Activated gamma-delta T cell treated with anti-CD3 and anti-CD28 coated beads, Interleukin-2, amount 50 U/mL, for 16 hours (primary cell): ENCODE measurements at regions not wholly inside any gene's neighbourhood (a gene's known extent, or its start where the extent isn't known, plus 50 kb on each side); places are given as distances from the start of the nearest gene placed in this dataset.

ENCODE experiments used
- DNase-seq: peaks from one replicate; pipeline ENCODE4 v3.0.0-alpha.2; 2020; ENCODE audit warnings: low read depth

GRCh38 chr4:19780871-19781270 lies 470.8 kb upstream of the SLIT2 start:
- no peak for DNase-seq

GRCh38 chr4:19776929-19777328 lies 474.8 kb upstream of the SLIT2 start:
- DNase-seq, result no peak

- DNase-seq, result no peak
These were observed 475.7 kb upstream of the SLIT2 start for GRCh38 chr4:19776021-19776459.

DNA sequence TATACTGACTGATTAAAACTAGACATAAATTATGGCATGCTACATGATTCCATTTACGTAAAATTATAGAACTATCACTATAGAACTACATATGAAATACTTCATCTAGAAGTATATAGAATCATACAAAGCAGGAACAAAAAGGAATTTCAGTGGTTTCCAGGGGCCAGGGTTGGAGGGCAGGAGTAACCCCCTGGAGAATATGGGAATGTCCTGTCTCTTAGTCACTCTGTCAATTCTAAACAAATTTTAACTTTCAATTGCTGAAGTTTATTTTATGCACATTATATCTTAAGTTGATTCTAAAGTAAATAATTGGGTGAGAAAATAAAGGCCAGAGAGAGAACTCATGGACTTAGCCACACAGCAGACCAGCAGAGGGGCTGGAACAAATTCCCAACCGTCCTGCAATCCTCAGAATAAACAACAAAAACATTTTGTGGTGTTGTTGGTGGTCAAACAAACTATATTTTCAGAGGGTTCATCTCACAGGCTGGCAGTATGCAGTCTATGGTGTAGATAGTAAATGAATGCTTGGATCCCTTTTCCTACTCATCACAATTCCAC lies 476.9 kb upstream of the SLIT2 start:
- DNase-seq, result no peak

- no peak for DNase-seq
These were observed 479.1 kb upstream of the SLIT2 start for GRCh38 chr4:19772581-19772980.

DNA sequence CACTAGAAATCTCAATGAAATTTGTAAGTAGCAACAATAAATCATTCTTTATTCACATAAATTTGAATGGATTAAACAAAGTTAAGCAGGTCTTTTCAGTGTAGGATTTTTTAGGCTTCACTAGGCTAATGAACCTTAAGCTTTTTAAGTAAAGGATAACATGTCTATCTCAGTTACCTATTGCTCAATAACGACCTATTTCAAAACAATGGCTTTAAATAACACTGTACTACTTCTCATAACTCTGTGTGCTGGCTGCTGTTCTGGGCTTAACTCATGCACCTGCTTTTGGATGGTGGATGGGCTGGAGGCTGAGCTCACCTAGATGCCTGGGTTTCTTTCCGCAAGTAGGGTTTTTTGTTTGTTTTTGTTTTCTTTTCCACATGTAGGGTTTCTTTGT lies 495.0 kb upstream of the SLIT2 start:
- DNase-seq, result no peak

DNA sequence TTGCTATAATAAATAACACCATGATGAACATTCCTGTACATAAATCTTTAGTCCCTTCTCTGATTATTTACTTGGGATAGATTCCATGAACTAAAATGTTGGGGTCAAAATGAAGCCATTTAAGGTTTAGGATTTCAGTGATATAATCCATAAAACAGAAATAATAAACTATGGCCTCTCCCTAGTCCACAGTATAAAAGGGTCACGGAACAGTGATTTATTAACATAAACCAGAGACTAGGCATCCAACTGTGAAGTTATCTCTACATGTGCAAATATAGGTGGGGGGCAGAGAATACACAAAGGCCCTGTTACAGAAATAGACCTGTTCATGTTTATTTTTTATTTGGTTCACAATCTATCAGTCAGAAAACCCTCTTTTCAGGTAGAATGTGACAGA lies 499.1 kb upstream of the SLIT2 start:
- no peak for DNase-seq

GRCh38 chr4:19748519-19749479 lies 502.9 kb upstream of the SLIT2 start:
- no peak for DNase-seq

- DNase-seq, result no peak
These were observed 505.3 kb upstream of the SLIT2 start for GRCh38 chr4:19746377-19746776.

DNA sequence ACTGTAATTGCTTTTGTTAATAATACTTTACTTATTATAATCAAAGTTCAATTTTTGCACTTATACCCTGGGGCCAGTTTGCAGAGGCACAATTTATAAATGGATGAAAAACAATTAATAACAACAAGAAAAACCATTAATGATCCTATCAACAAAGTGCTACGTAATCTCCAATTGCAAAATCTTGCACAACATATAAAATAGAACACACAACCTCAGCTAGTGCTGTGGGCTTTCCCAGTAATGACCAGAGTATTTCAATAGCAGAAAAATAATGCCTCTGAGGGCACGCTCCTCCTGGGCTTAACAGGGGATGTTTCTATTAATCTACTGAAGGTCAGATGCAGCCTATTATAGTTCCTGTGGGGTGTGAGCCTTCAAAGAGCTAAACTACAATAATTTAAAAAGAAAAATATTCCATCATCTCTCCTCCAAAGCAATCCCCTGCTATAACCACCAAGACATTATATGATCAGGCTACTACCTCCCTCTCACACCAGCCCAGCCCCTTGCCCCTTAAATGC lies 508.5 kb upstream of the SLIT2 start:
- DNase-seq, result no peak

GRCh38 chr4:19739101-19739651 lies 512.5 kb upstream of the SLIT2 start:
- no peak for DNase-seq

DNA sequence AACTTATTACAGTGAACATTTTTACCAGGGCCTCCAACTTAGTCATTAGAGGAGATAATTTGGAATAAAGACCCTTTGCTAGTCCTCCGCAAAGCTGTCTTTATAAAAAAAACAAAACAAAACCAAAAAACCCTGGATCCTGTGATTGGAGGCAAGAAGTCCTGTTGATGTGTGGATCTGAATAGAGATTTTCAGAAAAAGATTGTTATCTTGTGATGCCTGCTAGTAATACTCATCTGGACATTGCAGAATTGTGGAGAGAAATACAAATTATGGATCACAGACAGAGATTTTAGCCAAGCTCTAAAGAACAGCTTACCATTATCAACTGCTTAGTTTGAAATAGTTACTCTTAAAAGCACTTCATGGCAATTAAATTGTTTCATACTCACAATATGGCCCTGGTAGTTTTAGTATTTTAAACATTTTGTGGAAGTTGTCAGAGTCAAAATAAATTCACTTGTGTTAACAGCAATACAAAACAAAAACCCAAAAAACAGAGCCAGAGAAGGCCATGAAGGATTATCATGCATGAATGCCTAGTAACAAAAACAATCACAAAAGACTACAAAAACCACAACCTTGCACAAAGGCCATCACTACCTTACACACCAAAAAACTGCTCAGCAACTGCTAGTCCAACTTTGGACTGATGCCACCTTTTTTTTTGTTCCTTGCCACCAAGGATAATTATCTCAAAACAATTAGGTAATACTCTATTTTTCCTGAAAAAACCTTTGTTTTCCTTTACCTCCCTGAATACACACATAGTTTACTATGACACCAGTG lies 514.5 kb upstream of the SLIT2 start:
- DNase-seq, result no peak

DNA sequence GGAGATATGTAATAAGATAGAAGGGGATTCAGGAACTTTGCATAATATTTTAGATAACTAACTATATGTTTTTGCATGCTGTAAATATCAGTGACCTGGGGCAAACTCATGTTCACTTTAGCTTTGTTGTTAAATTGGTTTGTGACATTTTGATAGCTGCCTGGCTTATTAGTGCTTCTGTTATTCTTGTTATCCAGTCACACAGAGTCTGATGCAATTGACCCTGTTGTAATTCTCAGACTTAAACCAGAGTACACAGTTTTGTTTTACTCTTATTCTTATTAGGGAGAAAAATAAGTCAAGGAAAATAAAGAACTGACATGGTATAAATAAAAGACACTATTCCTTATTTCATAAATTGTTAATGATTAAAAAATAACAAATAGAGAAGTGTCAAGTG lies 516.7 kb upstream of the SLIT2 start:
- DNase-seq, result no peak

DNA sequence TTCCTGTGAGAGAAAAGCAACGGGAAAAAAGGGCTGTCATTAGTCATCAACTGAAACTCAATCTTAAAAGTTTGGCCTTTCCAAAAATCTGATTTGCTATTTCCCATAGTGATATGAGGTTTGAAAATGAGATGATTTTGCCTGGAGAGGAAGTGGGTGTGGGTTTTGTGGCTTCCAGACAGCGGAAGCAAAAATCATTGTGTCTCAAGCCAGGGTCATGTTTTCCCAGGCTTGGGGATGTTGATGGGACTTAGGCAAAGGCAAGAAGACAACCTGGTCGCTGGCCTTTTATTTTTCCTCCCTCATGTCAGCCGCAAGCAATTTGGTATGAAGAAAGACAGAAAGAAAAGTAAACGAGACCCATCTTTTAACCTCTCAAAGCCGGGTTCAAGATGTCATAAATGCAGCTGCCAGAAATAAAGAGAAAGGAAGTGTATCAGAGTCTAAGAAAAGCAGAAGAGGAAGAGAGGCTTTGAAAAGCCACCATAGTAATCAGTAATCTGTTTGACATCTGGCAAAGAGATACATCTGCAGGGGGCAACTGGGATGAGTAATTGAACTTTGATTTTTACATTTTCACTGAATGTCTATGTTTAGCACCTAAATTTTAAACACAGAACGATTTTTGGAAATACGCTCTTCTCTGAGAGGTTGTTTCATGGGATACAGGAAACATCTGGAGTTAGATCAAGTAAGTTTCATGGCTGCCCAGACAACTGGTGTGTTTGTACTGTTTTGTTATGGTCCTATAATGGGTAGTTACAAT lies 521.6 kb upstream of the SLIT2 start:
- no peak for DNase-seq

DNA sequence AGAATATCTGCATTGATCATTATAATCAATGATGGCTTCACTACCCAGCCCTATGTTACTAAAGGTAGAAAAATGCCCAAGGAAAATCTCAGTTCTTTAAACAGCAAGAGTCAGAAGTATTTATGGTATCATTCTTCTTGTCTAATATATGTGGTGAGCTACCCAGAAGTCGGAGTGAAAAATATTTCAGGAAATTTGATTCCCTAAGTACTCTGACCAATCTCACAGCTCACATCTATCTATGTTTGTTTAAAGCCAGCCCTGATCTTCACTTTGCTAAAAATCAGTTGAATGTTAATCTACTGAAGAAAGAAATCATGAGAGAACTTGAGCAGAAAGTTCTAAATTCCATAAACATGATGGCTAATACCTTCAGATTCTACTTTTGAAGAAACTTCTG lies 522.9 kb upstream of the SLIT2 start:
- DNase-seq, result no peak

GRCh38 chr4:19727141-19727540 lies 524.6 kb upstream of the SLIT2 start:
- no peak for DNase-seq

DNA sequence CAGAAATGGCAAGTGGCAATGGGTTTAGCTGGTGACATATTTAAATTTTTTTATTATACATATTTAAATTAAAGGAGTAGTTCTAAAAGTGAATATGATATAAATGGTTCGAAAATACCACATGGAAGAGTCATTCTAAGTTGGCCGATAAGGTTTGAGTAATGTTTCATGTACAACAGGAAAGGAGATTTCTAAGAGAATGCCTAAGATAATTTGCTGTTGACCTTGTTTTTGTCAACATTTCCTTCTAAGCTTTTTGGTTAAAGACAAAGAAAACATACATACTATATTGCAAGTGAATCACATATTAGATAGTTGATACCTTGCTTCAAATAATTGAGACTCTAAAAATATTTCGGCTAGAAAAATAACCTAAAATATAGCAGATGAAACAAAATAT lies 526.6 kb upstream of the SLIT2 start:
- DNase-seq, result no peak

GRCh38 chr4:19722404-19722803 lies 529.3 kb upstream of the SLIT2 start:
- DNase-seq, result no peak

DNA sequence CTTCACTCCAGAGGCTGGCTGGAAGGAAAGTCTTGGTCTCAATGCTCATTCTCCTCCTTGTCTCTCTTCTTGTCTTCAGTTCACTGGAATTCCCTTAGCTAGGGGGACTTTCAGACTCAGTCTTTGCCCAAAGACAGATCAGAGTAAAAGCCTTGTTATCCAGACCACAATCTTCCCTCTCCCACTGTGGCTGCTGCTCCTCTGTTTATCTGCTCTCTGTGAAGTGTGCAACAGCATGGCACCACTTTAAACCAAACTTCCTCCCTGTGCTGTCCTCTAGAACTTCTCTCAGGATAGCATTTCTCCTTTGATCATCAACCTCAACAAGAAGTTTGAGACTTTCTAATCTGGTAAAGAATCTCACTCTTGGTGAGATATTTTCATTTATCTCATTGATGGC lies 530.1 kb upstream of the SLIT2 start:
- no peak for DNase-seq

DNA sequence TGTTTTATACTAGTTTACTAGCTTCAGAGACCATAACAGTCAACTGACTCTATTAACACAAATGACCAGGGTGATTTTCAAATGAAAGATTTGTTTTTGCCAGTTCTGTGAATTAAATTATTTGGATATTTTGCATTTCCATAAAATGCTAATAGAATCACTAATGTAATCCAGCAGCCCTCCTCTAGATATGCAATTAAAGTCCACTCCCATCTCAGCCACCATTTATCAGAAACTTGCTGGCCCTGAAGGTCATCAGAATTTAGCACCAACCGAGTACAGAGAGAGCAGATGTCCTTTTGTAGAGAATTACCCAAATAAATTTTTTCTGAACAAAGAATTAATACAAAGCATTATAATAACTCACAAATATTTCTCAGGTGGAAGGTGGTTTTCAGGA lies 531.1 kb upstream of the SLIT2 start:
- DNase-seq, result no peak

DNA sequence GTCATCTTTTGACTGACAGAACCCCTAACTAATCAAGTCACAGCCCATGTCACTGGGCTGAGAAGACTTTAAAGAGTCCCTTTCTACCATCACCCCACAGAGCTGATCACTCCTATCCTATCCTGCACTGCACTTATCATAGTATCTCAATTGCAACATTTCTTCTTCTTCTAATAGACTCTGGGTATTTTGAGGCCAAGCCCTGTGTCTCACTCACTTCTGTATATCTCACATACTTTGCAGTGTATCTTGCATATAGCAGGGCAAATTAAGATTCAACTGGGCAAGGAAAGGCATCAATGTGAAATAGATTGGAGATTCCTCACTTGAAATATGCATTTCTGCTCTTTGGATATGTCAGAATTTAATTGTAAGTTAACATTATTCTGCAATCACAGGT lies 531.5 kb upstream of the SLIT2 start:
- no peak for DNase-seq

GRCh38 chr4:19711871-19712270 lies 539.8 kb upstream of the SLIT2 start:
- no peak for DNase-seq
